ENCODE measurements at regions not wholly inside any gene's neighbourhood (a gene's known extent, or its start where the extent isn't known, plus 50 kb on each side); places are given as distances from the start of the nearest gene placed in this dataset.
"Not testable (repeated sequence)": the region's sequence is repeated elsewhere in the genome, so short reads cannot be mapped to it uniquely, and the experiment has no call there.

GRCh38 chr4:99746443-99746842 lies 70.2 kb upstream of the DAPP1 start:
- 78 to 93% (median 83%) methylated on average over 1 of the region's 1 CpG for WGBS, 4 donors

GRCh38 chr4:99736846-99737245 lies 79.2 kb upstream of the C4orf54 start:
- Histone ChIP-seq H3K27ac (no peak overlapping the region), H3K4me3 (no peak overlapping the region), H3K36me3 (no peaks in the 10 kb centered on the region), H3K4me1 (peaks cover 0 to 6% (median 0%) of the 10 kb centered on the region in 12 donors), H3K27me3 (no peaks in the 10 kb centered on the region), H3K9me3 (peaks cover 0 to 12% (median 0%) of the 10 kb centered on the region in 12 donors)
- no peak for TF ChIP-seq POLR2A (IDR thresholded peaks at IDR 0.05)
- TF ChIP-seq CTCF (IDR thresholded peaks at IDR 0.05) = no peak
- peak in 1 of 4 donors; percentile 73 for ATAC-seq
- DNase-seq = no peak
- intact Hi-C loops (cut with DNase I) = no loop called here
- WGBS, 4 donors = 33 to 61% (median 53%) methylated on average over 1 of the region's 1 CpG

More at GRCh38 chr4:99746443-99746842, 70.2 kb upstream of the DAPP1 start:
- no peaks in the 10 kb centered on the region for H3K4me1 ChIP-seq
- no peak for TF ChIP-seq POLR2A (IDR thresholded peaks at IDR 0.05)
- TF ChIP-seq CTCF (IDR thresholded peaks at IDR 0.05) = no peak
- ATAC-seq (no peak), DNase-seq (no peak)
- no peak overlapping the region for H3K27ac ChIP-seq
- H3K27me3 ChIP-seq = no peaks in the 10 kb centered on the region
- no peaks in the 10 kb centered on the region for H3K36me3 ChIP-seq
- H3K4me3 ChIP-seq = no peak overlapping the region
- intact Hi-C loops (cut with DNase I) = no loop called here
- H3K9me3 ChIP-seq = no peaks in the 10 kb centered on the region

- H3K36me3 ChIP-seq = no peaks in the 10 kb centered on the region
- no peaks in the 10 kb centered on the region for H3K27me3 ChIP-seq
- TF ChIP-seq CTCF (IDR thresholded peaks at IDR 0.05) (no peak), POLR2A (IDR thresholded peaks at IDR 0.05) (no peak)
- H3K4me3 ChIP-seq = no peak overlapping the region
- peaks cover 0 to 12% (median 0%) of the 10 kb centered on the region in 12 donors for H3K9me3 ChIP-seq
- H3K27ac ChIP-seq = no peak overlapping the region
- intact Hi-C loops (cut with DNase I) = no loop called here
- peaks cover 0 to 6% (median 0%) of the 10 kb centered on the region in 12 donors for H3K4me1 ChIP-seq
- ATAC-seq (no peak), DNase-seq (no peak)
These were observed 78.2 kb upstream of the C4orf54 start for GRCh38 chr4:99735822-99736221.

GRCh38 chr4:99734583-99735322 lies 77.1 kb upstream of the C4orf54 start:
- intact Hi-C loops (cut with DNase I) = no loop called here
- no peaks in the 10 kb centered on the region for H3K36me3 ChIP-seq
- H3K27ac ChIP-seq = no peak overlapping the region
- WGBS, 4 donors = 73 to 94% (median 82%) methylated on average over 2 of the region's 2 CpGs
- peaks cover 0 to 6% (median 0%) of the 10 kb centered on the region in 12 donors for H3K4me1 ChIP-seq
- H3K4me3 ChIP-seq = no peak overlapping the region
- no peaks in the 10 kb centered on the region for H3K27me3 ChIP-seq
- no peak for TF ChIP-seq CTCF (IDR thresholded peaks at IDR 0.05)
- no peak for TF ChIP-seq POLR2A (IDR thresholded peaks at IDR 0.05)
- peaks cover 0 to 10% (median 0%) of the 10 kb centered on the region in 12 donors for H3K9me3 ChIP-seq
- ATAC-seq (no peak), DNase-seq (no peak)

GRCh38 chr4:99733455-99733854 lies 75.8 kb upstream of the C4orf54 start:
- H3K36me3 ChIP-seq; H3K4me1 ChIP-seq; H3K27ac ChIP-seq; ATAC-seq; H3K27me3 ChIP-seq; H3K4me3 ChIP-seq; intact Hi-C loops (cut with DNase I); H3K9me3 ChIP-seq; DNase-seq: not testable (repeated sequence)
- WGBS, 4 donors = 53 to 68% (median 62%) methylated on average over 4 of the region's 4 CpGs
